ENCODE measurements at regions not wholly inside any gene's neighbourhood (a gene's known extent, or its start where the extent isn't known, plus 50 kb on each side); places are given as distances from the start of the nearest gene placed in this dataset.

- TF ChIP-seq REST (IDR thresholded peaks at IDR 0.05; ENCODE audit: unreplicated experiment) (no peak), ZNF114 (CRISPR knock-in tag; IDR thresholded peaks at IDR 0.05) (no peak), JUNB (IDR thresholded peaks at IDR 0.05; ENCODE audit: unreplicated experiment) (no peak), ZNF331 (CRISPR knock-in tag; IDR thresholded peaks at IDR 0.05; ENCODE audit: low read depth) (no peak)
Observed at GRCh38 chr15:80326270-80326669, 74.3 kb upstream of the CTXND1 start (continued).

DNA sequence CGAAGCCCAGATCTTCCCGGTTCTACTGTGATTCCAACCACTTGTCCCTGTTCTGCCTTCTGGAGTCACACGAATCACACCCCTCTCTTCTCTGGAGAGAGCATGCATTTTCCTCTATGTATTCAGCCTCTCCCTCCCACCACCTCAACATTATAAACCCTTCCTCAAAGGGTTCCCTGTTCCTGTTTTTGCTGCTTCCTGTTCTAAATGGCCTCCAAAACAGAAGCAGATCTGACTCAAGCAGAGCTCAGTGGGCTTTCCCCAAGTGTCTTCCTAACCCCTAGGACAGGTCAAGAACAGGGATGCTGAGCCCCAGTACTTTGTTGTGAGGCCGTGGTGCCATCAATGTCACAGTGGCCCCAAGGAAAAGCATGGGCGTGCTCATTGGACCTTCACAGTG, 75.7 kb upstream of the ARNT2 start:
- no peak overlapping the region for H3K27ac ChIP-seq (ENCODE audit: low read depth)
- H3K4me1 ChIP-seq (ENCODE audit: insufficient read depth), result no peaks in the 10 kb centered on the region
- H3K4me2 ChIP-seq, result no peak overlapping the region
- no peak for DNase-seq (ENCODE audit: low spot score)
- TF ChIP-seq ZNF462 (CRISPR knock-in tag; IDR thresholded peaks at IDR 0.05) (no peak), EZH2phosphoT487 (IDR thresholded peaks at IDR 0.05; ENCODE audit: unreplicated experiment) (no peak), STAT1 (IDR thresholded peaks at IDR 0.05; ENCODE audit: unreplicated experiment) (no peak), CTCF (conservative IDR thresholded peaks at IDR 0.05; ENCODE audit: low read depth in 2 of 2) (no peak), JUNB (IDR thresholded peaks at IDR 0.05; ENCODE audit: unreplicated experiment) (no peak), ZNF114 (CRISPR knock-in tag; IDR thresholded peaks at IDR 0.05) (no peak)
- Mint-ChIP-seq H3K4me1 (no peaks in the 10 kb centered on the region), H3K36me3 (ENCODE audit: low read depth) (no peaks in the 10 kb centered on the region), H3K9me3 (peaks cover 14% of the 10 kb centered on the region; the same call in 2 of the 3 replicates), H3K27ac (no peak overlapping the region), H3K27me3 (ENCODE audit: insufficient read depth, low read depth, poor library complexity) (peaks cover 1% of the 10 kb centered on the region), H3K4me3 (no peak overlapping the region)
- no peaks in the 10 kb centered on the region for H3K36me3 ChIP-seq (ENCODE audit: insufficient read depth)
- no peak for ATAC-seq
- no peaks in the 10 kb centered on the region for H3F3A ChIP-seq (replicated peaks; ENCODE audit: low read depth)
- no peaks in the 10 kb centered on the region for H3K79me2 ChIP-seq (replicated peaks; ENCODE audit: insufficient read depth)
- no peak overlapping the region for H2AFZ ChIP-seq
- H3K9me2 ChIP-seq (ENCODE audit: insufficient read depth), result no peaks in the 10 kb centered on the region
- no peaks in the 10 kb centered on the region for H4K20me1 ChIP-seq (replicated peaks; ENCODE audit: insufficient read depth)
- H3K4me3 ChIP-seq, result no peak overlapping the region
- no peaks in the 10 kb centered on the region for H3K27me3 ChIP-seq (ENCODE audit: insufficient read depth)
